ENCODE measurements at regions not wholly inside any gene's neighbourhood (a gene's known extent, or its start where the extent isn't known, plus 50 kb on each side); places are given as distances from the start of the nearest gene placed in this dataset.

GRCh38 chr10:130371156-130371555, 235.0 kb downstream of the GLRX3 start:
- DNase-seq (ENCODE audit: low read depth), result no peak

- DNase-seq (ENCODE audit: low read depth), result no peak
Measured at GRCh38 chr10:130371666-130372065, 235.5 kb downstream of the GLRX3 start.

- no peak for DNase-seq (ENCODE audit: low read depth)
Measured at GRCh38 chr10:130372222-130372621, 236.0 kb downstream of the GLRX3 start.

- DNase-seq (ENCODE audit: low read depth), result no peak
Measured at GRCh38 chr10:130372866-130373265, 236.7 kb downstream of the GLRX3 start.

- no peak for DNase-seq (ENCODE audit: low read depth)
Measured at GRCh38 chr10:130377986-130378540, 241.9 kb downstream of the GLRX3 start.

GRCh38 chr10:130378556-130379400, 242.6 kb downstream of the GLRX3 start:
- no peak for DNase-seq (ENCODE audit: low read depth)

- no peak for DNase-seq (ENCODE audit: low read depth)
Measured at GRCh38 chr10:130380056-130380455, 243.9 kb downstream of the GLRX3 start.

GRCh38 chr10:130382031-130382430, 245.8 kb downstream of the GLRX3 start:
- DNase-seq (ENCODE audit: low read depth), result no peak

GRCh38 chr10:130387936-130388580, 251.9 kb downstream of the GLRX3 start:
- DNase-seq (ENCODE audit: low read depth), result no peak

GRCh38 chr10:130388746-130389145, 252.6 kb downstream of the GLRX3 start:
- no peak for DNase-seq (ENCODE audit: low read depth)

- DNase-seq (ENCODE audit: low read depth), result no peak
Measured at GRCh38 chr10:130389906-130390305, 253.7 kb downstream of the GLRX3 start.

GRCh38 chr10:130392031-130392430, 255.8 kb downstream of the GLRX3 start:
- no peak for DNase-seq (ENCODE audit: low read depth)

- DNase-seq (ENCODE audit: low read depth), result no peak
Measured at GRCh38 chr10:130393342-130393741, 257.2 kb downstream of the GLRX3 start.

GRCh38 chr10:130394832-130395231, 258.6 kb downstream of the GLRX3 start:
- no peak for DNase-seq (ENCODE audit: low read depth)

GRCh38 chr10:130395248-130395936, 259.2 kb downstream of the GLRX3 start:
- DNase-seq (ENCODE audit: low read depth), result no peak

- DNase-seq (ENCODE audit: low read depth), result no peak
Measured at GRCh38 chr10:130396044-130396443, 259.9 kb downstream of the GLRX3 start.

- DNase-seq (ENCODE audit: low read depth), result no peak
Measured at GRCh38 chr10:130398090-130398994, 262.2 kb downstream of the GLRX3 start.

GRCh38 chr10:130399425-130399950, 263.3 kb downstream of the GLRX3 start:
- no peak for DNase-seq (ENCODE audit: low read depth)

GRCh38 chr10:130400890-130401289, 264.7 kb downstream of the GLRX3 start:
- no peak for DNase-seq (ENCODE audit: low read depth)

- DNase-seq (ENCODE audit: low read depth), result no peak
Measured at GRCh38 chr10:130401860-130402765, 265.9 kb downstream of the GLRX3 start.

Data from stromal cell of bone marrow (primary cell).